ENCODE measurements at regions not wholly inside any gene's neighbourhood (a gene's known extent, or its start where the extent isn't known, plus 50 kb on each side); places are given as distances from the start of the nearest gene placed in this dataset.

DNA sequence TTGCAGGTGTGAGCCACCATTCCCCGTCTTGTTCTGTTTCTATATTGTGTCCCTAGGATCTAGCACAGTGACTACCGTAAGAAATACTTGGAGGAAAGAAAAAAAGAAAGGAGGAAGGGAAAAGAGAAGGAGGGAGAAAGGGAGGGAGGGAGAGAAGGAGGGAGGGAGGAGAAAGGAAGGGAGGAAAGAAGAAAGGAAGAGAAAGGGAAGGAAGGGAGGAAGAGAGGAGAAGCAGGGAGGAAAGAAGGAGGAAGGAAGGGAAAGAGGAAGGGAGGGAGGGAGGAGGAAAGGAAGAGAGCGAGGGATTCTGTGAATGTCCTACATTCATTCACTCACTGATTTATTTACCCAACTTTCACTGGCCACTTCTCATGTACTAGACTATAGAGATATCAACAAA is 178.4 kb downstream of the MAFB start:
- H3K4me3 Mint-ChIP-seq, result no peak overlapping the region

More for the DNA sequence above, 178.4 kb downstream of the MAFB start:
- Histone ChIP-seq H3K4me3 (no peak overlapping the region), H3K4me2 (no peak overlapping the region), H4K20me1 (replicated peaks; ENCODE audit: insufficient read depth) (no peaks in the 10 kb centered on the region), H3K4me1 (ENCODE audit: insufficient read depth) (no peaks in the 10 kb centered on the region), H3K79me2 (replicated peaks; ENCODE audit: insufficient read depth) (no peaks in the 10 kb centered on the region), H2AFZ (no peak overlapping the region; the same call in 1 of the 2 replicates), H3F3A (replicated peaks; ENCODE audit: low read depth) (no peaks in the 10 kb centered on the region), H3K27me3 (ENCODE audit: insufficient read depth) (no peaks in the 10 kb centered on the region), H3K9me2 (ENCODE audit: insufficient read depth) (peaks cover 4% of the 10 kb centered on the region; the same call in 1 of the 2 replicates), H3K27ac (ENCODE audit: low read depth) (no peak overlapping the region), H3K36me3 (ENCODE audit: insufficient read depth) (no peaks in the 10 kb centered on the region)
- Mint-ChIP-seq H3K27me3 (ENCODE audit: insufficient read depth, low read depth, poor library complexity) (peaks cover 2% of the 10 kb centered on the region), H3K9me3 (no peaks in the 10 kb centered on the region), H3K27ac (no peak overlapping the region), H3K36me3 (ENCODE audit: low read depth) (no peaks in the 10 kb centered on the region), H3K4me1 (no peaks in the 10 kb centered on the region)
- TF ChIP-seq, protein P1, sequence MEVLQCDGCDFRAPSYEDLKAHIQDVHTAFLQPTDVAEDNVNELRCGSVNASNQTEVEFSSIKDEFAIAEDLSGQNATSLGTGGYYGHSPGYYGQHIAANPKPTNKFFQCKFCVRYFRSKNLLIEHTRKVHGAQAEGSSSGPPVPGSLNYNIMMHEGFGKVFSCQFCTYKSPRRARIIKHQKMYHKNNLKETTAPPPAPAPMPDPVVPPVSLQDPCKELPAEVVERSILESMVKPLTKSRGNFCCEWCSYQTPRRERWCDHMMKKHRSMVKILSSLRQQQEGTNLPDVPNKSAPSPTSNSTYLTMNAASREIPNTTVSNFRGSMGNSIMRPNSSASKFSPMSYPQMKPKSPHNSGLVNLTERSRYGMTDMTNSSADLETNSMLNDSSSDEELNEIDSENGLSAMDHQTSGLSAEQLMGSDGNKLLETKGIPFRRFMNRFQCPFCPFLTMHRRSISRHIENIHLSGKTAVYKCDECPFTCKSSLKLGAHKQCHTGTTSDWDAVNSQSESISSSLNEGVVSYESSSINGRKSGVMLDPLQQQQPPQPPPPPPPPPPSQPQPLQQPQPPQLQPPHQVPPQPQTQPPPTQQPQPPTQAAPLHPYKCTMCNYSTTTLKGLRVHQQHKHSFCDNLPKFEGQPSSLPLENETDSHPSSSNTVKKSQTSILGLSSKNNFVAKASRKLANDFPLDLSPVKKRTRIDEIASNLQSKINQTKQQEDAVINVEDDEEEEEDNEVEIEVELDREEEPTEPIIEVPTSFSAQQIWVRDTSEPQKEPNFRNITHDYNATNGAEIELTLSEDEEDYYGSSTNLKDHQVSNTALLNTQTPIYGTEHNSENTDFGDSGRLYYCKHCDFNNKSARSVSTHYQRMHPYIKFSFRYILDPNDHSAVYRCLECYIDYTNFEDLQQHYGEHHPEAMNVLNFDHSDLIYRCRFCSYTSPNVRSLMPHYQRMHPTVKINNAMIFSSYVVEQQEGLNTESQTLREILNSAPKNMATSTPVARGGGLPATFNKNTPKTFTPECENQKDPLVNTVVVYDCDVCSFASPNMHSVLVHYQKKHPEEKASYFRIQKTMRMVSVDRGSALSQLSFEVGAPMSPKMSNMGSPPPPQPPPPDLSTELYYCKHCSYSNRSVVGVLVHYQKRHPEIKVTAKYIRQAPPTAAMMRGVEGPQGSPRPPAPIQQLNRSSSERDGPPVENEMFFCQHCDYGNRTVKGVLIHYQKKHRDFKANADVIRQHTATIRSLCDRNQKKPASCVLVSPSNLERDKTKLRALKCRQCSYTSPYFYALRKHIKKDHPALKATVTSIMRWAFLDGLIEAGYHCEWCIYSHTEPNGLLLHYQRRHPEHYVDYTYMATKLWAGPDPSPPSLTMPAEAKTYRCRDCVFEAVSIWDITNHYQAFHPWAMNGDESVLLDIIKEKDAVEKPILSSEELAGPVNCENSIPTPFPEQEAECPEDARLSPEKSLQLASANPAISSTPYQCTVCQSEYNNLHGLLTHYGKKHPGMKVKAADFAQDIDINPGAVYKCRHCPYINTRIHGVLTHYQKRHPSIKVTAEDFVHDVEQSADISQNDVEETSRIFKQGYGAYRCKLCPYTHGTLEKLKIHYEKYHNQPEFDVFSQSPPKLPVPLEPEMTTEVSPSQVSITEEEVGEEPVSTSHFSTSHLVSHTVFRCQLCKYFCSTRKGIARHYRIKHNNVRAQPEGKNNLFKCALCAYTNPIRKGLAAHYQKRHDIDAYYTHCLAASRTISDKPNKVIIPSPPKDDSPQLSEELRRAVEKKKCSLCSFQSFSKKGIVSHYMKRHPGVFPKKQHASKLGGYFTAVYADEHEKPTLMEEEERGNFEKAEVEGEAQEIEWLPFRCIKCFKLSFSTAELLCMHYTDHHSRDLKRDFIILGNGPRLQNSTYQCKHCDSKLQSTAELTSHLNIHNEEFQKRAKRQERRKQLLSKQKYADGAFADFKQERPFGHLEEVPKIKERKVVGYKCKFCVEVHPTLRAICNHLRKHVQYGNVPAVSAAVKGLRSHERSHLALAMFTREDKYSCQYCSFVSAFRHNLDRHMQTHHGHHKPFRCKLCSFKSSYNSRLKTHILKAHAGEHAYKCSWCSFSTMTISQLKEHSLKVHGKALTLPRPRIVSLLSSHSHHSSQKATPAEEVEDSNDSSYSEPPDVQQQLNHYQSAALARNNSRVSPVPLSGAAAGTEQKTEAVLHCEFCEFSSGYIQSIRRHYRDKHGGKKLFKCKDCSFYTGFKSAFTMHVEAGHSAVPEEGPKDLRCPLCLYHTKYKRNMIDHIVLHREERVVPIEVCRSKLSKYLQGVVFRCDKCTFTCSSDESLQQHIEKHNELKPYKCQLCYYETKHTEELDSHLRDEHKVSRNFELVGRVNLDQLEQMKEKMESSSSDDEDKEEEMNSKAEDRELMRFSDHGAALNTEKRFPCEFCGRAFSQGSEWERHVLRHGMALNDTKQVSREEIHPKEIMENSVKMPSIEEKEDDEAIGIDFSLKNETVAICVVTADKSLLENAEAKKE (CRISPR knock-in tag; IDR thresholded peaks at IDR 0.05), result no peak
- TF ChIP-seq CREB1 (CRISPR knock-in tag; IDR thresholded peaks at IDR 0.05; ENCODE audit: low read depth), result no peak
- TF ChIP-seq JUNB (IDR thresholded peaks at IDR 0.05; ENCODE audit: unreplicated experiment), result no peak
- TF ChIP-seq POLR2AphosphoS5 (IDR thresholded peaks at IDR 0.05; ENCODE audit: low read depth), result no peak
- TF ChIP-seq NANOG (IDR thresholded peaks at IDR 0.05; ENCODE audit: borderline replicate concordance), result no peak
- ATAC-seq (no peak), DNase-seq (ENCODE audit: low spot score) (no peak)
